ENCODE measurements at regions not wholly inside any gene's neighbourhood (a gene's known extent, or its start where the extent isn't known, plus 50 kb on each side); places are given as distances from the start of the nearest gene placed in this dataset.

DNA sequence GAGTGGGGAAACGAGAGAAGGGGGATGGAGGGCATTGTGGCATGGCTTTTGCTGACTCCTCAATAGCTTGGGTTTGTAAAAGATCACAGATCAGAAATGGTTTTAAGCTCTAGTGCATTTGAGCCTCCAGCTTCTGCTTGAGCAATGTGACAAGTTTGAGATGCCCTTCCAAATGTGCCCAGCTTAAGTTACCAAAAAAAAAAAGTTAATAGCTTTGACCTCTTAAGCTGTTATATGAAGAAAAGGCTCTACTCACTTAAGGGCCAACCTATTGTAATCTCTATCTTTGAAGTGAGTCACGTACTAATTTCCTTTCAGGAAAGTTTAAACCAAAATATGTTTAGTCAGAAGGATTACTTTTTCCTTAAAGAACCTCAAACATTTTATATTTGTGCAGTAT is 428.8 kb upstream of the ACTBL2 start:
- no peak overlapping the region for H4K91ac ChIP-seq (replicated peaks; ENCODE audit: insufficient read length, low read length)
- H4K20me1 ChIP-seq (replicated peaks in 1 of 2; ENCODE audit: control insufficient read depth in 1 of 2, insufficient read depth in 2 of 2, low read length in 2 of 2), result no peaks in the 10 kb centered on the region
- H4K8ac ChIP-seq (ENCODE audit: extremely low read depth, insufficient read depth, low read length), result no peak overlapping the region
- no peaks in the 10 kb centered on the region for H3K23me2 ChIP-seq (ENCODE audit: low read depth, low read length)
- no peak overlapping the region for H3K4me3 ChIP-seq (ENCODE audit: extremely low read depth in 1 of 4, insufficient read depth in 2 of 4, low read depth in 3 of 4, low read length in 4 of 4)
- H2AFZ ChIP-seq (ENCODE audit: low read length), result no peak overlapping the region
- no peak overlapping the region for H3K14ac ChIP-seq (ENCODE audit: insufficient read length)
- H4K5ac ChIP-seq (ENCODE audit: insufficient read length, low read depth, low read length), result no peak overlapping the region
- H2BK20ac ChIP-seq (ENCODE audit: low read length), result no peak overlapping the region
- H2BK120ac ChIP-seq (replicated peaks; ENCODE audit: low read depth, low read length), result no peak overlapping the region
- no peaks in the 10 kb centered on the region for H3K27me3 ChIP-seq (replicated peaks in 1 of 4; ENCODE audit: control insufficient read depth in 3 of 4, extremely low read depth in 1 of 4, insufficient read depth in 3 of 4, low read length in 3 of 4)
- H3K18ac ChIP-seq (ENCODE audit: extremely low read depth, low read length), result no peak overlapping the region
- no peaks in the 10 kb centered on the region for H3K79me2 ChIP-seq (ENCODE audit: control insufficient read depth in 1 of 2, insufficient read depth in 2 of 2, low read length in 2 of 2)
- no peaks in the 10 kb centered on the region for H3K36me3 ChIP-seq (ENCODE audit: control insufficient read depth in 2 of 4, insufficient read depth in 4 of 4, low read length in 3 of 4)
- TF ChIP-seq, protein P1, sequence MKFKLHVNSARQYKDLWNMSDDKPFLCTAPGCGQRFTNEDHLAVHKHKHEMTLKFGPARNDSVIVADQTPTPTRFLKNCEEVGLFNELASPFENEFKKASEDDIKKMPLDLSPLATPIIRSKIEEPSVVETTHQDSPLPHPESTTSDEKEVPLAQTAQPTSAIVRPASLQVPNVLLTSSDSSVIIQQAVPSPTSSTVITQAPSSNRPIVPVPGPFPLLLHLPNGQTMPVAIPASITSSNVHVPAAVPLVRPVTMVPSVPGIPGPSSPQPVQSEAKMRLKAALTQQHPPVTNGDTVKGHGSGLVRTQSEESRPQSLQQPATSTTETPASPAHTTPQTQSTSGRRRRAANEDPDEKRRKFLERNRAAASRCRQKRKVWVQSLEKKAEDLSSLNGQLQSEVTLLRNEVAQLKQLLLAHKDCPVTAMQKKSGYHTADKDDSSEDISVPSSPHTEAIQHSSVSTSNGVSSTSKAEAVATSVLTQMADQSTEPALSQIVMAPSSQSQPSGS (IDR thresholded peaks at IDR 0.05; ENCODE audit: low read length), result no peak
- TF ChIP-seq BRCA1 (IDR thresholded peaks at IDR 0.05; ENCODE audit: low read depth, low read length) (no peak), SIRT6 (IDR thresholded peaks at IDR 0.05; ENCODE audit: low read length) (no peak), KDM5A (IDR thresholded peaks at IDR 0.05; ENCODE audit: low read length) (no peak), HDAC6 (IDR thresholded peaks at IDR 0.05; ENCODE audit: low read depth, low read length) (no peak), JUND (IDR thresholded peaks at IDR 0.05; ENCODE audit: low read length) (no peak), SIX5 (IDR thresholded peaks at IDR 0.05; ENCODE audit: low read depth, low read length) (no peak), CBX5 (IDR thresholded peaks at IDR 0.05; ENCODE audit: low read depth, low read length) (no peak), TCF12 (IDR thresholded peaks at IDR 0.05; ENCODE audit: low read depth, low read length) (no peak)
- WGBS, 2 experiments (ENCODE audit: extremely low coverage in 1 of 2, insufficient coverage in 1 of 2, insufficient read length in 1 of 2, insufficient replicate concordance in 2 of 2, low coverage in 1 of 2, low lambda C conversion rate in 2 of 2, missing lambda C conversion rate in 1 of 2), result 91% methylated on average over 2 of the region's 2 CpGs; no CpG with 5 or more reads in 1 of the 2 experiments
- H2BK5ac ChIP-seq (ENCODE audit: low read depth, low read length), result no peak overlapping the region
- ChIA-PET POLR2A (ENCODE audit: partially characterized antibody) (no interaction called here), CTCF (ENCODE audit: partially characterized antibody) (no interaction called here)
- no peaks in the 10 kb centered on the region for H3K79me1 ChIP-seq (ENCODE audit: low read depth, low read length)
- H2AK5ac ChIP-seq (ENCODE audit: low read depth, low read length), result no peak overlapping the region
- no peaks in the 10 kb centered on the region for H3K4me1 ChIP-seq (replicated peaks in 1 of 4; ENCODE audit: control insufficient read depth in 3 of 4, insufficient read depth in 4 of 4, low read length in 3 of 4)
- DNase-seq (ENCODE audit: low read depth in 1 of 2, low spot score in 2 of 2), result no peak
- H3K27ac ChIP-seq (ENCODE audit: low read depth, low read length), result no peak overlapping the region
- no peak overlapping the region for H2BK12ac ChIP-seq (ENCODE audit: low read depth, low read length)
- H3K23ac ChIP-seq (ENCODE audit: insufficient read length), result no peak overlapping the region
- no peak overlapping the region for H2BK15ac ChIP-seq (ENCODE audit: low read length)
- FAIRE-seq, result no peak
- no peak overlapping the region for H3K4ac ChIP-seq (replicated peaks; ENCODE audit: insufficient read length, low read depth, low read length)
- no peak overlapping the region for H3K9ac ChIP-seq (replicated peaks in 1 of 4; ENCODE audit: extremely low read depth in 1 of 4, low read depth in 3 of 4, low read length in 3 of 4)
- no peak overlapping the region for H3K56ac ChIP-seq (replicated peaks; ENCODE audit: insufficient read length, low read depth, low read length)
- H3K4me2 ChIP-seq (ENCODE audit: insufficient read depth in 1 of 2, low read depth in 2 of 2, low read length in 2 of 2), result no peak overlapping the region
- no peaks in the 10 kb centered on the region for H3K9me3 ChIP-seq (ENCODE audit: insufficient read depth in 2 of 2, low read depth in 1 of 2, low read length in 1 of 2)

Data from H1 (cell line).